ES-I3 (cell line): ENCODE measurements at regions not wholly inside any gene's neighbourhood (a gene's known extent, or its start where the extent isn't known, plus 50 kb on each side); places are given as distances from the start of the nearest gene placed in this dataset.

ENCODE experiments used
- H3K36me3 ChIP-seq: 2 replicates; pipeline ENCODE4 v1.6.1; 2013; ENCODE audit warnings: mild to moderate bottlenecking, low read length, control low read depth, moderate library complexity; ENCODE audit not compliant: insufficient read depth
- H3K4me1 ChIP-seq: 2 replicates; pipeline ENCODE4 v1.6.1; 2013; ENCODE audit warnings: mild to moderate bottlenecking, control low read depth, low read length; ENCODE audit not compliant: insufficient read depth
- H3K9ac ChIP-seq: 2 replicates; pipeline ENCODE4 v1.6.1; 2013; ENCODE audit warnings: low read depth, mild to moderate bottlenecking, low read length, moderate library complexity
- H3K9me3 ChIP-seq: 2 replicates; pipeline ENCODE4 v1.6.1; 2013; ENCODE audit warnings: mild to moderate bottlenecking, low read length, moderate library complexity; ENCODE audit not compliant: control insufficient read depth, insufficient read depth

GRCh38 chr5:56369361-56369811 lies 136.3 kb upstream of the ANKRD55 start:
- Histone ChIP-seq H3K9ac (no peak overlapping the region), H3K36me3 (no peaks in the 10 kb centered on the region), H3K4me1 (no peaks in the 10 kb centered on the region), H3K9me3 (no peaks in the 10 kb centered on the region)

DNA sequence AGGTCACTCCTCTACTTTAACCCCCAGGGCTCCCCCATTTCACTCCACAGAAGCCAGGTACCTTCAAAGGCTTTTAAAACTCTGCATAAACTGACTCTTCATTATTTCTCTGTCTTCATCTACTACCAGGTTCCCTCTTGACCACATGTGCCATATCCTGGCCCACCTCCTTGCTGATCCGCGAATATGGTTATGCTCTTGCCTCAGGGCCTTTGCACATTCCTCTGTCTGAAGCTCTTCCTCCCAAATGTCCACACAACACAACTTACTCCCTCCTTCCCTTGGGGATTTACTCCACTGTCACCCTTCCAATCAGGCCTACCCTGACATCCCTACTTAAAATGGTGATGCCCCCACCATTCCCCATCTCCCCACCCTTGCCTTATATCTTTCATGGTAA lies 134.6 kb upstream of the ANKRD55 start:
- Histone ChIP-seq H3K36me3 (no peaks in the 10 kb centered on the region), H3K9me3 (no peaks in the 10 kb centered on the region), H3K4me1 (no peaks in the 10 kb centered on the region), H3K9ac (no peak overlapping the region)

DNA sequence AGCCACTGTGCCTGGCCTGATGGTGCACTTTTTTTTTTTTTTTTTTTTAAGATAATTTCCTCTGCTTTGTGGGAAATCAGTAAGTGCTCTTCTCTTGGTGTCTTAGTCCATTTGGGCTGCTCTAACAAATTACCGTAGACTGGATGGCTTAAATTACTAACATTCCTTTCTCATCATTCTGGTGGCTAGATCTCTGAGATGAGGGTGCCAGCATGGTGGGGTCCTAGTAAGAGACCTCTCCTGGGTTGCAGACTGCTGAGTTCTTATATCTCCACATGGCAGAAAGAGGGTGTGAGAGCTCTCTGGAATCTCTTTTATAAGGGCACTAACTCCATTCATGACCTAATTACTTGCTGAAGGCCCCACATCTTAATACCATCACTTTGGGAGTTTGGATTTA lies 133.9 kb upstream of the ANKRD55 start:
- Histone ChIP-seq H3K36me3 (no peaks in the 10 kb centered on the region), H3K9me3 (no peaks in the 10 kb centered on the region), H3K4me1 (no peaks in the 10 kb centered on the region), H3K9ac (no peak overlapping the region)

DNA sequence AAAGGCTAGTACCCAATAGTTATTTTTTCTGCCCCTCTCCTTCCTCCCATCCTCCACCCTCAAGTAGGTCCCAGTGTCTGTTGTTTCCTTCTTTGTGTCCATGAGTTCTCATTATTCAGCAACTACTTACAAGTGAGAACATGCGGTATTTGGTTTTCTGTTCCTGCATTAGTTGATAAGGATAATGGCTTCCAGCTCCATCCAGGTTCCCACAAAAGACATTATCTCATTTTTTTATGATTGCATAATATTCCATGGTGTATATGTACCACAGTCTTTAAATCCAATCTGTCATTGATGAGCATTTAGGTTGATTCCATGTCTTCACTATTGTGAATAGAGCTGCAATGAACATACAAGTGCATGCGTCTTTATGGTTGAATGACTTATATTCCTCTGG lies 128.3 kb upstream of the ANKRD55 start:
- H3K4me1 ChIP-seq, result peaks cover 7% of the 10 kb centered on the region
- no peak overlapping the region for H3K9ac ChIP-seq
- H3K9me3 ChIP-seq, result no peaks in the 10 kb centered on the region
- no peaks in the 10 kb centered on the region for H3K36me3 ChIP-seq

GRCh38 chr5:56360816-56361215 lies 127.7 kb upstream of the ANKRD55 start:
- H3K9ac ChIP-seq, result no peak overlapping the region
- no peaks in the 10 kb centered on the region for H3K36me3 ChIP-seq
- peaks cover 11% of the 10 kb centered on the region for H3K4me1 ChIP-seq
- no peaks in the 10 kb centered on the region for H3K9me3 ChIP-seq

GRCh38 chr5:56359809-56360685 lies 126.9 kb upstream of the ANKRD55 start:
- no peak overlapping the region for H3K9ac ChIP-seq
- H3K36me3 ChIP-seq, result no peaks in the 10 kb centered on the region
- H3K9me3 ChIP-seq, result no peaks in the 10 kb centered on the region
- peaks cover 11% of the 10 kb centered on the region for H3K4me1 ChIP-seq

GRCh38 chr5:56358703-56359681 lies 125.9 kb upstream of the ANKRD55 start:
- peaks cover 11% of the 10 kb centered on the region for H3K4me1 ChIP-seq
- no peaks in the 10 kb centered on the region for H3K36me3 ChIP-seq
- H3K9ac ChIP-seq, result no peak overlapping the region
- H3K9me3 ChIP-seq, result no peaks in the 10 kb centered on the region

DNA sequence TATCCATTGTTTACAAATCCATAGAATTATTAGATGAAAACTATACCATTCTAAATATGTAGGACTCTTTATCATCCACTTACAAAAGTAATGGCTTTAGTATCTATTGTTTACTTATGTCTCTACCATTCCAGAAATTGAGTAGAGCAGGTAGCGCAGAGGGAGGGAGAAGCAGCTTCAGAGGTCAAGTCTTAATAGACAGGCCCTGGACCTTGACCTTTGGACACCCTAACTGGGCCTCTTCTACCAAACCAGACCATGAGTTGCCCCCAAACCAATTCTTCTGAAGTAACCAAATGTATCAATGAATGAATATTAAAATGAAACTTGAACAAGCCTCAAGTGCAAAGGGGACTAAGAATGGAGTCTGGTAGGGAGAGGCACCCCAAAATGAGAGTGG lies 124.9 kb upstream of the ANKRD55 start:
- Histone ChIP-seq H3K36me3 (no peaks in the 10 kb centered on the region), H3K9me3 (no peaks in the 10 kb centered on the region), H3K4me1 (peaks cover 11% of the 10 kb centered on the region), H3K9ac (no peak overlapping the region)

GRCh38 chr5:56357426-56357825 lies 124.3 kb upstream of the ANKRD55 start:
- no peak overlapping the region for H3K9ac ChIP-seq
- no peaks in the 10 kb centered on the region for H3K36me3 ChIP-seq
- peaks cover 13% of the 10 kb centered on the region for H3K4me1 ChIP-seq
- H3K9me3 ChIP-seq, result no peaks in the 10 kb centered on the region

DNA sequence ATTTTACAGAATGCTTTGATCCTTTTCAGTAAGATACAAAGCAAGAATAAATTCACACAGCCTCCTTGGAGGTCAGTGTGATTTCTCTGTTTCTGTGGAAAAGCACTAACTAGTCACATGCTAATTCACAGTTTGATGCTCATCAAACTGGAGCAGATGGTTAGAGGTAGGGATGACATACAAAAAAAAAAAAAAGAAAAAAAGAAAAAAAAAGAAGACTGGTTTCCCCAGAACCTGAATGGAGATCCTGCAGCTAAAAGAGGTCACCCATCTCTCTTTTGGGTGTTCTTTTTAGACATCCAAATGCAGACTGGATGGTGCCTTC lies 123.7 kb upstream of the ANKRD55 start:
- Histone ChIP-seq H3K9me3 (no peaks in the 10 kb centered on the region), H3K36me3 (no peaks in the 10 kb centered on the region), H3K4me1 (peaks cover 17% of the 10 kb centered on the region), H3K9ac (no peak overlapping the region)

DNA sequence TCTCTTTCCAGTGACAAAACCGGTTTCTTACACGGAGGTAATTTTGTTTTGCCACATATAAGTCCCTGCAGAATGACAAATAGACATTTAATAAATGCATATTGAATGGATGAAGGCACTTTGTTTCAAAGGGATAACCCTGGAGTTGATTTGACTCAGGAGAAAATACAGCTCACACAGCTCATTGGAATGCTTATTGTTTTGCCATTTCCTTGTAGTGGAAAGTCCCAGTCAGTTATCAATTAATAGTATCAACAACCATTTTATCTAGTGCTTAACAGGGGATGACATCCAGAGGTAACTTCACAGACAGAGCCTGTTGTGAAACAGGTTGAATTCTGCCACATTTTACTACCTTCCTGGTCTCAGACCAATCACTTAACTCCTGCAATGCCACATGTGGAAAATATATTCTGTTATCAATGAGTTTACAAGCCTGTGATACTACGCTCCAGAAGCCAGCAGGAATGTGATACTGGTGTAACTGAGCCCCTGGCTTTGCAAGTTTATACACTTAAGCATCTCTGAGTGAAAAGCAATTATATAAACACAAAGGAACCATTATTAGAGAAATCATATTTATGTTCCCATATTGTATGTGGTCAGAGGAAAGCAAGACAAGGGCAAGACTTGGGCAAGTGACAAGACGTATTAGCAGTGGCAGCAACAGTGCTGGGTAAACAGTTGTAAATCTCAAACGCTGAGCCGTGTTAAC lies 123.1 kb upstream of the ANKRD55 start:
- no peaks in the 10 kb centered on the region for H3K36me3 ChIP-seq
- H3K4me1 ChIP-seq, result peaks cover 17% of the 10 kb centered on the region
- no peaks in the 10 kb centered on the region for H3K9me3 ChIP-seq
- no peak overlapping the region for H3K9ac ChIP-seq

GRCh38 chr5:56354836-56355235 lies 121.7 kb upstream of the ANKRD55 start:
- H3K4me1 ChIP-seq, result peaks cover 26% of the 10 kb centered on the region
- no peak overlapping the region for H3K9ac ChIP-seq
- no peaks in the 10 kb centered on the region for H3K9me3 ChIP-seq
- H3K36me3 ChIP-seq, result no peaks in the 10 kb centered on the region

DNA sequence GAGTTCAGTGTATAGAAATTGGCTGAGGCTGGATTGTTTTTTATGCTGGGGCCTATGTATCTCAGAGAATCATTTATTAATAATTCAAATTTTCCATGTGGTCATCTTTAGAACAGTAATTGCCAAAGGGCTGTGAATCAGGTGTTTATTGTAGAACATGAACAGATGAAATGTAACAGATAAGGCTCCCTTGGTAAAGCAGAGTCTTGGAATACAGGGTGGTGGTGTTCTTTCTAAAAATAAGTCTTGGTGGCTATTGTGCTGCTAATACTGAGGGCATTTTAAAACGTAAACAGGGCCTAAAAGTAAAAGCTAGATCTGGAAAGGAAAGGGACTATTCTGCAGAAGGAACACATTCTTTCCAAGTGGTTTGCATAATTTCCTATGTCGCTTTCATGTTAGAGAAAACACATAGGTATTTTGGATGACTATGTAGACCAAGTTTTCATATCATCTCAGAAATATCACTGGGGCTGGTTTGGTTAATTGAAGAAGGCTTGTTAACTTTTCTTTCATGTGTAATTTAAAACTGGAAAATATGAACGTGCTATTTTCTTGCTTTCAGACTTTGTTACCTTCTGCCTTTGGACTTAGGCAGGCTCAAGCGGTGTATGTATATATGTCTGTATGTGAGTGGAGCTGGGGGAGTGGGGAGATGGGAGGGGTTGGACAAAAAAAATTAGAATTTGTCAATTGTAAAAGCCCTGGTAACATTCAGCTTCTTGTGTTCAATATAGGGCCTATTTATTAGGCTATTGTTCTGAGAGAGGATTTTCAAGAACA lies 119.9 kb upstream of the ANKRD55 start:
- no peaks in the 10 kb centered on the region for H3K9me3 ChIP-seq
- peaks cover 28% of the 10 kb centered on the region for H3K4me1 ChIP-seq
- no peaks in the 10 kb centered on the region for H3K36me3 ChIP-seq
- no peak overlapping the region for H3K9ac ChIP-seq
